ENCODE measurements at regions not wholly inside any gene's neighbourhood (a gene's known extent, or its start where the extent isn't known, plus 50 kb on each side); places are given as distances from the start of the nearest gene placed in this dataset.

DNA sequence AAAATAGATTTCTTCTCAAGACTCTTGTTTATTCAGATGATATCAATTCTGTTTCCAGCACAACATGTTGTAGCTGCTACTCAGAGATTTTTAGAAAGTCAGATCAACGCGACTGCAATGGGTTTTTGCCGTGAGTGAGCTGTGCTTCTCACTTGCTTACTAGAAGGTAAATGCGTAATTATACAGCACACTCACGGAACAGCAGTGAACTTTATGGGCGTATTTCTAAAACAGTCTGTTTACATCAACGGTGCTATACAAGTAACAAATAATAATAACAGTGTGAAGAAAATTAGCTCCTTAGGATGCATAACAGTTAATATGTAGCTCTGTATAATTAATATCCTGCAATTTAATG lies 533.6 kb downstream of the RNF144A start:
- H3K4me3 ChIP-seq (replicated peaks; ENCODE audit: low read depth, low read length), result no peak overlapping the region
- no peak for TF ChIP-seq CTCF (IDR thresholded peaks at IDR 0.05; ENCODE audit: insufficient read depth, low read length, poor library complexity, severe bottlenecking)
- DNase-seq (ENCODE audit: extremely low read depth, insufficient read length), result no peak

DNA sequence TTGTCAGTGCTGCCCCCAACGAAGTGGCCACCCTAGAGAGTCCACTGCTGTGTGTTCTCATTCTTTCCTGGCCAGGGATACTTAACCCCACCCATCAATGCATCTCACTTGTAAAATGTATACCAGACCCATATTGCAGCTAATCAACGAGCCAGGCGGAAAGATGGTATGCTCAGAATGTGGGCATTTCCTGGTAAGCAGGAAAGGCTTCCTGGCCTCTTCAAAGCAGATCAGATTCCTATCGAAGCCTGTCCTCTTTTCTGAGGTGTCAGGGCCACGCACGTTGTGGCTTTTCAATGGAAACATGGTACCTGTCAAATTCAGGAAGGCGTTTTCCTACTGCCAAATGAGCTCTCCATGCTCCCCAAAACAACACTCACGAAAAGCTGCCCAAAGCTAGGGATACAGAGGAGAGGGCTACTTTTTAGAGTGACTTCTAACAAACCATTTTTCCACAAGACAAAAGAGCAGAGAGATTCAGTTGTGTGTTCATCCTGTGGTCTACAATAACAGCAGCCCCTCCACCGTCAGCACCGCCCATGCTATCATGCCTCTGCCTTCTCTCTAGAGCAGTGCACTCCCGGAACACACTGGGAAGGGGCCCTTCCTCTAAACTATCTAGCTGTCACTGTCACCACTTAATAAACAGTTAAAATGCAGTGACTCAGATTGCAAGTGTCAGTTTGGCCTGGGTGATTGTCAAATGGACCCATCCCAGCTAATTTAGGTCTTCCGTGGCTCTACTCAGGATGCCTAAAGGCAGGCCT lies 535.1 kb downstream of the RNF144A start:
- Histone ChIP-seq H3K36me3 (ENCODE audit: control insufficient read depth, insufficient read depth, low read length) (no peaks in the 10 kb centered on the region), H3K4me3 (replicated peaks; ENCODE audit: low read depth, low read length) (no peak overlapping the region), H3K27me3 (replicated peaks; ENCODE audit: control insufficient read depth, insufficient read depth, low read length) (no peaks in the 10 kb centered on the region)
- no peak for TF ChIP-seq CTCF (IDR thresholded peaks at IDR 0.05; ENCODE audit: insufficient read depth, low read length, poor library complexity, severe bottlenecking)
- no peak for DNase-seq (ENCODE audit: extremely low read depth, insufficient read length)

More for the DNA sequence above, 533.6 kb downstream of the RNF144A start:
- H3K27me3 ChIP-seq (replicated peaks; ENCODE audit: control insufficient read depth, insufficient read depth, low read length), result no peaks in the 10 kb centered on the region
- no peaks in the 10 kb centered on the region for H3K36me3 ChIP-seq (ENCODE audit: control insufficient read depth, insufficient read depth, low read length)

GRCh38 chr2:7454592-7454991 lies 537.4 kb downstream of the RNF144A start:
- Histone ChIP-seq H3K4me3 (replicated peaks; ENCODE audit: low read depth, low read length) (no peak overlapping the region), H3K27me3 (replicated peaks; ENCODE audit: control insufficient read depth, insufficient read depth, low read length) (no peaks in the 10 kb centered on the region), H3K36me3 (ENCODE audit: control insufficient read depth, insufficient read depth, low read length) (no peaks in the 10 kb centered on the region)
- no peak for DNase-seq (ENCODE audit: extremely low read depth, insufficient read length)
- TF ChIP-seq CTCF (IDR thresholded peaks at IDR 0.05; ENCODE audit: insufficient read depth, low read length, poor library complexity, severe bottlenecking), result no peak

DNA sequence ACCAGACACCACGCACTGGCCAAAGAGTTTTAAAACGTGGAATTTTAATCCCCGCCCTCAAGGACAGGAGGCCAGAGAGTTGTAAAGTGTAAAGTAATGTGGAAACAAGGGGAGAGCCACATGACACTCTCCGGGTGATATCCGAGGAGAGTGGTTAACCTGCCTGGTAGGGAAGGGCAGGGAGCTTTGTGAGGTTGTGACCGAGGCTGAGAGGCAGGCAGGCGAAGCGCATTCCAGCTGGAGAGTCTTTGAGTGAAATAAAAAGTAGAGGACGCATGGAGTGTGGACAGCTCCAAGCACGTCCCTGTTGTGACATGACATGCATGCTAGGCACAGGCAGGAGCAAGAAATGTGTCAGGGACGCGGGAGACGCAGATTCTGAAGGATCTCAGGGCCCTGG lies 539.5 kb downstream of the RNF144A start:
- no peak for TF ChIP-seq CTCF (IDR thresholded peaks at IDR 0.05; ENCODE audit: insufficient read depth, low read length, poor library complexity, severe bottlenecking)
- no peak overlapping the region for H3K4me3 ChIP-seq (replicated peaks; ENCODE audit: low read depth, low read length)
- no peak for DNase-seq (ENCODE audit: extremely low read depth, insufficient read length)
- H3K36me3 ChIP-seq (ENCODE audit: control insufficient read depth, insufficient read depth, low read length), result no peaks in the 10 kb centered on the region
- H3K27me3 ChIP-seq (replicated peaks; ENCODE audit: control insufficient read depth, insufficient read depth, low read length), result no peaks in the 10 kb centered on the region

GRCh38 chr2:7458066-7458465 lies 540.9 kb downstream of the RNF144A start:
- no peak for TF ChIP-seq CTCF (IDR thresholded peaks at IDR 0.05; ENCODE audit: insufficient read depth, low read length, poor library complexity, severe bottlenecking)
- Histone ChIP-seq H3K36me3 (ENCODE audit: control insufficient read depth, insufficient read depth, low read length) (no peaks in the 10 kb centered on the region), H3K4me3 (replicated peaks; ENCODE audit: low read depth, low read length) (no peak overlapping the region), H3K27me3 (replicated peaks; ENCODE audit: control insufficient read depth, insufficient read depth, low read length) (no peaks in the 10 kb centered on the region)
- no peak for DNase-seq (ENCODE audit: extremely low read depth, insufficient read length)
